Kidney epithelial cell (primary cell): ENCODE measurements at regions not wholly inside any gene's neighbourhood (a gene's known extent, or its start where the extent isn't known, plus 50 kb on each side); places are given as distances from the start of the nearest gene placed in this dataset.
"Not testable (repeated sequence)": the region's sequence is repeated elsewhere in the genome, so short reads cannot be mapped to it uniquely, and the experiment has no call there.

Experiments
- DNase-seq: peaks from one replicate; pipeline ENCODE4 v3.0.0-alpha.2; 2010; ENCODE audit warnings: low read depth
- H3K27me3 ChIP-seq: 2 replicates; pipeline ENCODE4 v1.6.0; 2011; ENCODE audit warnings: low read length; ENCODE audit not compliant: control insufficient read depth, insufficient read depth
- H3K36me3 ChIP-seq: 2 replicates; pipeline ENCODE4 v1.5.1; 2011; ENCODE audit warnings: low read length; ENCODE audit not compliant: control insufficient read depth, insufficient read depth
- H3K4me3 ChIP-seq: 2 replicates; pipeline ENCODE4 v1.5.1; 2011; ENCODE audit warnings: low read depth, mild to moderate bottlenecking, control low read depth, low read length
- TF ChIP-seq, protein P1 (sequence below): IDR thresholded peaks from 2 replicates; pipeline ENCODE4 v1.5.1; 2011; ENCODE audit warnings: mild to moderate bottlenecking, moderate library complexity, low read length, control low read depth, inconsistent platforms; ENCODE audit not compliant: insufficient read depth, poor library complexity, severe bottlenecking

DNA sequence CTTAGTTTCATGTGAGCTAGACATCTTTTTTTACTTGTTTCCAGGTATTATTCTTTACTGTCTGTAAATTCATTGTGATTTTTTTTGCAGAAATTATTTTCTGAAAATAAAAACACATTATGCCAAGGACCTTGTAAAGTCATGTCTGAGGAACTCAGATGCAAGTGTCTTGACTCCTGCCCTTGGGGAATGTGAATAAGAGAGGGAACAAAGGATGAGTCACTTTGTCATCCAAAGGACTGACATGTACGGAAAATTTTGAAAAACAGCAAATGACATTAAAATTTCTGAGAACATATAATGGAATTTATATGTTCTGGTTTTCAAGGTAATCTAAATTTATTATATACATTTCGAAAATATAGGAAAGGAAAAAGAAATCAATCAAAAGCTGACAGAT lies 660.4 kb downstream of the CD109 start:
- TF ChIP-seq, protein P1, sequence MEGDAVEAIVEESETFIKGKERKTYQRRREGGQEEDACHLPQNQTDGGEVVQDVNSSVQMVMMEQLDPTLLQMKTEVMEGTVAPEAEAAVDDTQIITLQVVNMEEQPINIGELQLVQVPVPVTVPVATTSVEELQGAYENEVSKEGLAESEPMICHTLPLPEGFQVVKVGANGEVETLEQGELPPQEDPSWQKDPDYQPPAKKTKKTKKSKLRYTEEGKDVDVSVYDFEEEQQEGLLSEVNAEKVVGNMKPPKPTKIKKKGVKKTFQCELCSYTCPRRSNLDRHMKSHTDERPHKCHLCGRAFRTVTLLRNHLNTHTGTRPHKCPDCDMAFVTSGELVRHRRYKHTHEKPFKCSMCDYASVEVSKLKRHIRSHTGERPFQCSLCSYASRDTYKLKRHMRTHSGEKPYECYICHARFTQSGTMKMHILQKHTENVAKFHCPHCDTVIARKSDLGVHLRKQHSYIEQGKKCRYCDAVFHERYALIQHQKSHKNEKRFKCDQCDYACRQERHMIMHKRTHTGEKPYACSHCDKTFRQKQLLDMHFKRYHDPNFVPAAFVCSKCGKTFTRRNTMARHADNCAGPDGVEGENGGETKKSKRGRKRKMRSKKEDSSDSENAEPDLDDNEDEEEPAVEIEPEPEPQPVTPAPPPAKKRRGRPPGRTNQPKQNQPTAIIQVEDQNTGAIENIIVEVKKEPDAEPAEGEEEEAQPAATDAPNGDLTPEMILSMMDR = no peak
- Histone ChIP-seq H3K27me3 (no peaks in the 10 kb centered on the region), H3K36me3 (no peaks in the 10 kb centered on the region), H3K4me3 (no peak overlapping the region)
- DNase-seq = no peak

GRCh38 chr6:74346936-74347535 lies 651.0 kb downstream of the CD109 start:
- H3K27me3 ChIP-seq = no peaks in the 10 kb centered on the region
- DNase-seq = no peak
- TF ChIP-seq, protein P1 = no peak
- H3K4me3 ChIP-seq = no peak overlapping the region
- H3K36me3 ChIP-seq = no peaks in the 10 kb centered on the region

DNA sequence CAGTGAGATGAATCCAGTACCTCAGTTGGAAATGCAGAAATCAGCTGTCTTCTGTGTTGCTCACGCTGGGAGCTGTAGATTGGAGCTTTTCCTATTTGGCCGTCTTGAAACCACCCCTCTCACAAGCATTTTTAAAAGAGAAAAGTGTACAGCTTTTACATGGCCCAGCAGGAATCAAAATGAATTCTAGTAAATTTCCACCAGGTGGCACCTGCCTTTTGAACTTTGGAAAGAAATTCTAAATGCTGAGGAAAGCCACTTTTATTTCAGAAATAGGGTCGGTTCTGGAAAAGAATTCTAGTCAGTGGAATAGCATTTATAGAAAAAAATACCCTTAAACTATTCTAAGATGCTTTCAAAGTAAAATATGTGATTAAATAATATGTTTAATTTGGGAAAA lies 647.8 kb downstream of the CD109 start:
- no peaks in the 10 kb centered on the region for H3K36me3 ChIP-seq
- no peak overlapping the region for H3K4me3 ChIP-seq
- no peaks in the 10 kb centered on the region for H3K27me3 ChIP-seq
- TF ChIP-seq, protein P1 = no peak
- no peak for DNase-seq

DNA sequence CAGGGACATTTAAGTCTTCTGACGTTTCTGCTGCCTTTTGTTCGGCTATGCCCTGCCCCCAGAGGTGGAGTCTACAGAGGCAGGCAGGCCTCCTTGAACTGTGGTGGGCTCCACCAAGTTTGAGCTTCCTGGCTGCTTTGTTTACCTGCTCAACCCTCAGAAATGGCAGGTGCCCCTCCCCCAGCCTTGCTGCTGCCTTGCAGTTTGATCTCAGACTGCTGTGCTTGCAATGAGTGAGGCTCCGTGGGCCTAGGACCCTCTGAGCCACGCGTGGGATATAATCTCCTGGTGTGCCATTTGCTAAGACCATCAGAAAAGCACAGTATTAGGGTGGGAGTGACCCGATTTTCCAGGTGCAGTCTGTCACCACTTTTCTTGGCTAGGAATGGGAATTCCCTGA lies 647.3 kb downstream of the CD109 start:
- not testable (repeated sequence) for H3K27me3 ChIP-seq, H3K4me3 ChIP-seq, H3K36me3 ChIP-seq, DNase-seq

DNA sequence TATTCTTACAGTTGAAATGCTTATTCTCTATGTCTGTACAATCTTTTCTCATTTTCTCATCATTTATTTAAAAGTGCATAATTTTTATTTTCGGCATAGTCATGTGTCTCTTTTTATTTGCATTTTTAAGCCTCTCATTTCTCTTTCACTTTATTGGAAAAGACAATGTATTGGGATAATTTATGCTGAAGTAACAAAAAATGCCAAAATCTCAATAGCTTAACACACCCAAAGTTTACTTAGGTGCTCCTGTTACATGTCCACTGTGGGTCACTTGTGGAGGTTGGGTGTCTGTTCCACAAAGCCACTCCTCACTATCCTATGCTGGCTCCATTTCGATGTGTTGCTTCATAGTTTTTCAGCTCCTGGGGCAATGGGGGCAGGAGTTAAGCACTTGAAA lies 638.7 kb downstream of the CD109 start:
- H3K36me3 ChIP-seq = no peaks in the 10 kb centered on the region
- TF ChIP-seq, protein P1 = no peak
- H3K27me3 ChIP-seq = no peaks in the 10 kb centered on the region
- H3K4me3 ChIP-seq = no peak overlapping the region
- DNase-seq = no peak

DNA sequence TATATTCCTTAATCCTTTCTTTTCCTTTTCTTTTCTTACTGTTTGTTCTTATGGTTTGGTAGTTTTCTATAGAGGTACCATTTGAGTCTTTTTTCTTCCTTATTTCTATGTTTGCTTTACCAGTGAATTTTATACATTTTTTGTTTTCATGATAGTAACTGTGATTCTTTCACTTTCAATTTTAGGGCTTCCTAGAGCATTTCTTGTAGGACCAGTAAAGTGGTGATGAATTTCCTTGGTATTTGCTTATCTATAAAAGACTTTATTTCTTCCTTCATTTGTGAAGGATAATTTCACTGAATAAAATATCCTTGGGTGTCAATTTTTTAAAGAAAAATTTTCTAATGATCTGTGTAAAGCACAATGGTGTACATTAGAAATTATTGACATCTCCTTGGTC lies 637.4 kb downstream of the CD109 start:
- Histone ChIP-seq H3K27me3 (no peaks in the 10 kb centered on the region), H3K36me3 (no peaks in the 10 kb centered on the region), H3K4me3 (no peak overlapping the region)
- DNase-seq = no peak
- TF ChIP-seq, protein P1 = no peak
